HG02852 (cell line): ENCODE measurements at regions not wholly inside any gene's neighbourhood (a gene's known extent, or its start where the extent isn't known, plus 50 kb on each side); places are given as distances from the start of the nearest gene placed in this dataset.
"Not testable (repeated sequence)": the region's sequence is repeated elsewhere in the genome, so short reads cannot be mapped to it uniquely, and the experiment has no call there.

Experiments used
- ATAC-seq: cut with Tn5 transposase; IDR thresholded peaks from one replicate; pipeline ENCODE4 v1.9.1; 2021; ENCODE audit warnings: mild to moderate bottlenecking, moderate library complexity; ENCODE audit not compliant: unreplicated experiment

- ATAC-seq = no peak
Measured at GRCh38 chr2:15816674-15817406, 123.5 kb upstream of the MYCN start.

DNA sequence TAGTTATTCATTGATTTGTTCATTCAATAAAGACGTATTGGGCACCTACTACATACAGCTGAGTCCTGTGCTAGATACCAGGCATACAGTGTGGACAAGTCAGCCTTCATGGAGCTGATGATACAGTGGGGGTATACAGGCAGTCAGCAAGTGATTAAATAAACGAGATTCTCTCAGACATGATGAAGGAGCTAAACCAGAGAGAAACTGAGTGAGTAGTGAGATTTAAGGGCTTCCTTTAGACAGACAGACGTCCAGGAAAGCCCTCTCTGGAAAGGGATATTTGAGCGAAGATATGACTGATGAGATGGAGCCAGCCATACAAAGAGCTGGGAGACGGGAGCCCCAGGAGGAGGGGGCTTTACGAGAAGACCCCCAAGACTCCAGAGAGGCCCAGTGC is 122.6 kb upstream of the MYCN start:
- ATAC-seq = no peak

GRCh38 chr2:15818318-15818753 is 122.0 kb upstream of the MYCN start:
- no peak for ATAC-seq

- ATAC-seq = no peak
Measured at GRCh38 chr2:15818881-15819280, 121.5 kb upstream of the MYCN start.

DNA sequence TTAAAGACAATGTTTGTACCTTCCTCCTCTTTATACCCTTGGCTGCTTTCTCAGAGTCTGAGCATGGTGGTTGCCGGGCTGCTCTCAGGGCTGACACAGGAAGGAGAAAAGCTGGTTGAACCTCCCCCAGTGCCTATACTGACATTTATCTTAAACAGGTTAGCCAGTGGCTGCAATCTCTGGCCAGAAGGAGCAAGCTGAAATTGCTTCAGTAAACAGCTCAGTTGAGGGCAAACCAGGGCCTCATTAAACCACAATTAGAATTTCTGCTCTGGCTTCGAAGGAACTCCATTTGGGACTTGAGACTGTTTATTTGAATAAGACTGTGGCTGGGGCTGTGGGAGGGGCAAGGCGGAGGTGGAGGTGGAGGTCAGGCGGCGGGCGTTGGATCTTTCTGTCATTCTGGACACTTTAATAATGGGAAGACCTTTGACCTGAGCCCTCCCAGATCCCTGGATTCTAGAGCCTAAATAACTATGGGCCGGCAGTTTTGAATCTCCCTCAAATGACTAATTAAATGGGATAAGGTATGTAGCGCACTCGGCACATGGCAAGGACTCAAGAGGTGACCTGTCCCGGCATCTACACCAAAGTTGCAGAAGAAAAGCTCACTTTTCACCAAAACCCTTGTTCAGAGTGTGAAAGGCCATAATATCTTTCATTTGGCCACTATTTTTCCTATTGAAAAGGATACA is 120.6 kb upstream of the MYCN start:
- no peak for ATAC-seq

DNA sequence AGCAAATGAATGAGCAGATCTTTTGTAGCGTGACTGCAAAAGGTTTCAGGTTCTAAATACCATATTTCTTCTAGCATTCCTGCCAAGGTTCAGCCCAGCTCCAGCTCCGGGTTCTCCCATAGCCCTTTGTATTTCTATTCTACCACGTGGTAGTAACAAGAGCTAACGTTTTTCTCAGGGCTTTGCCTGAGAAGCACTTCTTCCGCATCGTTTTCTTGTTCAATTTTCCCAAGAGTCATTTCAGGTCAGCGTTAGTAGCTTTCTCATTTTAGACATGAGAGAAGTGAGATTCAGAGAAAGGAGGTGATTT is 120.1 kb upstream of the MYCN start:
- ATAC-seq = no peak

DNA sequence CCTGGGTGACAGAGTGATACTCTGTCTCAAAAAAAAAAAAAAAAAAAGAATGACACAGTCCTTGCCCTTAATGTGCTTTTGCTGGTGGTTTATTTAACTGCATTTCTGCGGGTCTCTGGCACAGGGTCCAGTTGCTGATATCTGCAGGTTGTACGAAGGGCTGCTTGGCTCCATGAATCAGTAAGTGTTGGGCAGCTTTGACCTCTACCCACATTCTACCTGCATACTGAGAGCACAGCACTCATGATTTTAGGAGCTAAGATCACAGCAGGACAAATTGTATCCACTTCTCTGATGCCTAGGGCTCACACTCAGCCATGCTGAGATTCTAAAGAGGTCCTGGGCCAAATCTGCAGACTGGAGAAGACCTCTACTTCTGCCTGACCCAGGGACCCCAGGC is 119.4 kb upstream of the MYCN start:
- ATAC-seq = no peak

DNA sequence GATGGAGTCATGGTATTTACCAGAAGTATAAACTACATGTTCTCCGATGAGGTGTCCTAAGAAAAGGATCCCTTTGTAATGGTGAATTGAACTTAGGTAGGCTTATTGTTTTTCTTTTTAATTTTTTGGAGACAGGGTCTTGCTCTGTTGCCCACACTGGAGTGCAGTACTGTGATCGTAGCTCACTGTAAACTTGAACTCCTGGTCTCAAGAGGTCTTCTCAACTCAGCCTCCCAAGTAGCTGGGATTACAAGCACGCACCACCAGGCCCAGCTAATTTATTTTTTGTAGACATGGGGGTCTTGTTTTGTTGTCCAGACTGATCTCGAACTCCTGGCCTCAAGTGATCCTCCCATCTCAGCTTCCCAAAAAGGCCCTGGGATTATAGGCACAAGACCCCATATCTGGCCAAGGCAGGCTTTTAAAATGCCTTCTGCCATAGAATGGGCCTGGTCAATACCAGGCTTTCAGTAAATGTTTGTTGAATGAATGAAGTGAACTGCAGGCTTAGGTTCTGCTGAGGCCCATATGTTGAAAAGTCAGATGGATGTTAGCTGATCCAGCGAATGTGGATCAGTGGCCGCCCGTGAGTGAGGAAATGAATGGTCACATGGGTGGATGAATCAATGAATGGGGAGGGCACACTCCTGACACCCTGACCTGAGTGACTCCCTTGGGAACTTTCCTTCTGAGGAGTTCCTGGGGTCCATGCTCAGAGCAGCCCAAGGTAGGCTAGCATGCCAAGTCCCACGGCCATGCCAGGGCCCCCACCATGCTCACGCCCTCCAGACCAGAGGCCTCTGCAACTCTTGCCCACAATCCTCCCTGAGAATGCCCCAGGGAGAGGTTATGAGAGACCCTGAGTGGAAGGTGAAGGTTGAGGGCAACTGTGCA is 118.0 kb upstream of the MYCN start:
- ATAC-seq = no peak

DNA sequence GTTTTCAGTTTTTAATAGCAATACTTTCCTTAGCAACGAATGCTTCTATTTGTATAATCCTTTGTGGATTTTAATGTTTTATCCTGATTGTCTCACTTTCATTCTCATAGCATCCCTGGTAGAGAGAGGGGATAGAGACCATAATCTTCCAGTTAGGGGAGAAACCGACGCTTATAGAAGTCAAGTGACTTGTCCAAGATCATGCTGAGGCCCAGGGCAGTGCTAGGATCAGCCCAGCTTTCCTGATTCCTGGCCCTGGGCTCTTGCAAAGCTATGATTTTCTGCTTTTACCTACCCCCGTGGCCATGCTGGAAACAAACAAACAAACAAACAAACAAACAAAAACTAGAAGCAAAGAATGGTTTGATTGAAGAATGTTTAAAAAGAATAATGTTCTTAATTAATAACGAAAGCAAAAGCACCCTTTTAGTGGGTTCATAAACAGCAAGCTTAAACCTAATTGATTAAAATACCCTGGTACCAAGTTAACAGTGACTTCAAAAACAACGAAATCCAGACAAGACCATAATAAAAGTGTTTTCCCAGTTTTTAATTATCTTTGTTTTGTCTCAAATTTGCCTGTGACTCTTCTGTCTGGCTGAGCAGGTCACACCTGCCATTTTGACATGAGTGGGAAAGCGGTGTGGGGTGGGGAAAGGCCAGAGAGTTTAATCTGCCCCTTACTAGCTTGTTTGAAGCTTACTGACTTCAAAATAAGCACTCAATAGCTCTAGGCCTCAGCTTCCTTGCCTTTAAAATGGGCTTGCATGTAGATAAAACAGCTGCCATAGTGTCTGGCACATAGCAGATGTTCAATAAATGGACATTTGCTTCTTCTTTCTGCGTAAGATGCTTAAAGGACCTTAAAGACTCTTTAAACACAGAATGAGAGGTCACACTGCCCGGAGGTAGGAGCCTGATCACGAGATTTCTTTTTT is 116.6 kb upstream of the MYCN start:
- ATAC-seq = no peak

- not testable (repeated sequence) for ATAC-seq
Measured at GRCh38 chr2:15824467-15824866, 115.9 kb upstream of the MYCN start.

DNA sequence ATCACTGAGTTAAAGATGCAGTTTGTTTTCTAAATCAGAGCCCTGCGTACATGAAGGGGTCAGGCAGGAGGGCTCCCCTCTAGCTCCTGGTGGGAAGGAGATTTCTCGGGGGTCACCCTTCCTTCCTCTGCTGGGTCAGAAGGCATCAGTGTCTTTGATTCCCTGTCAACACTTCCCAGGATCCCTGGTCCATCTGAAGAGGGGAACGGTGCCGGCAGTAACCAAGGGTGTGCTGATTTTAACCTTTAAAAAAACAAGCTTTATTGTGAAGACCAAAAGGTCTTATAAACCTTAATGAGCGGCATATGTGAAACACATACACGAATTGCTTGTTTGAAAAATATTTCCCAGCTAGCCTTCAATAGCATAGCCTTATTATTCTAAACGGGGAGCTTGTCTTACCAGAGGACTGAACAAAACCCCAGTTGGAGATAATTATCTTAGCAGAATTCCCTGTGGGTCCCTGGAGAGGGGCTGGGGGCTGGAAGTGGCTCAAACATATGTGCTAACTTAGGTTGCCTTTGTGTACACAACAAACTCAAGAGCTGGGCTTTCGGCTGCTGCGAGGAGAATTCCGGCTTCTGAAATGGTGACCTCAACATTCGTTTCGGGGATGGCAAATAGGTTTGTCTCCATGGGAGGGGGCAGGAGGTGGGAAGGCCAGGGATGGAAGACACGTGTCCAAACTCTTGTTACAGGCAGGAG is 114.9 kb upstream of the MYCN start:
- ATAC-seq = no peak

DNA sequence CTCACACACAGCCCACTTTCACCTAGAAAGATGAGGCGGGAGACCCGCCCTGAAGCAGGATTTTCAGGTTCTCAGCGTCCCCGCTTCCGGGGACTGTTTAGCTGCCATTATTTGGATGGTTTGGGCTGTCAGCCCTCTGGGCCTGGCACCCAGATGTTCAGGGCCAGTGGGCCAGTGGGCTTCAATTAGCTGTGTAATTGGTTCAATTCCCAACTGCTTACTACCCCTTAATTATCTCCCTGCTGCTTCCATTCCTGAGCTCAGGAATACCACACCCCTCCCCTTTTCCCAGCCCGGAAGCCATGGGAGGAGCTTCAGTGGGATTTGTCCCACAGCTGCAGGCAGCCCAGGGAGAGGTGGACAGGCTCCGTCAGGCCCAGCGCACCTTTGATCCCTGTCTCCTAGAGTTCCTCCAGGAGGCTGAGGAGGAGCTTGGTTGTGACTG is 114.1 kb upstream of the MYCN start:
- no peak for ATAC-seq

DNA sequence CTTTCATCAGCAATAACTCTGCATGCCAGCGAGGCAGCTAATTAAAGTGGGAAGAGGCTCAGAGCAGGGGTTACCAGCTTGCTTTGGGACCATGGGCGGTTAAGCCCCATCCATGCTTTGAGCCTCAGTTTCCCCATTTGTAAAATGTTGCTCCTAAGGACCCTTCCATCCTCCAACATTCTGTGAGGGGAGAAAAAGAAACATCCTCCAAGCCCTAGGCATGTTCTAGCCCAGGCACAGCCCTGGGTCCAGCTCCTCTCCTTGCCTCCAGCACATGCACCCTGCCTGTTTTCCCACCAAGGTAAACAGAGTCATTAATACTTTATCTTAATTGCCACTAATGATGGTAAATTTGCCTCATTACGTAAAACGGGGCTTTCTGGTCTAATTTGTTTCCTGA is 113.3 kb upstream of the MYCN start:
- ATAC-seq = no peak

DNA sequence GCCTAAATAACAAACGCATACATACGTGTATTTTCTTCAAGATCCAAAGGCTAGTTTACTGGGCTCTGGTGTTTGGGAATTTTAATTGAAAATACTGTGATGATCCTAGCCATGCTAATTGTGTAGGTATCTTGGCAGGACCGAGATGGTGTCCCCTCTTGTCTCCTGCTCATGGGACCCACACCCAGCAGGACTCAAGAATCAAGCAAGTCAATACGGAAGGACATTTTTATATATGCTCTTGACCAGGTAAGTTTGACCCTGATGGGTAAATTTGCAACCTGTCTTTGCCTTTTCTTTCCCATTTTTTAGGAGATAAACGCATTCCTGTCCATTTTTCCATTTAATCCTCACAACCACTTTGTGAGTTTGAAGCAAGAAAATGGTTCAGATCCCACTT is 111.8 kb upstream of the MYCN start:
- no peak for ATAC-seq

GRCh38 chr2:15829091-15829801 is 111.1 kb upstream of the MYCN start:
- ATAC-seq = no peak

GRCh38 chr2:15829985-15830384 is 110.4 kb upstream of the MYCN start:
- ATAC-seq = no peak

- ATAC-seq = no peak
Measured at GRCh38 chr2:15830937-15831549, 109.3 kb upstream of the MYCN start.

- no peak for ATAC-seq
Measured at GRCh38 chr2:15832030-15832709, 108.2 kb upstream of the MYCN start.
